ENCODE measurements at regions not wholly inside any gene's neighbourhood (a gene's known extent, or its start where the extent isn't known, plus 50 kb on each side); places are given as distances from the start of the nearest gene placed in this dataset.
A peak's percentile ranks its signal among the peaks of the same experiment; 100 is the strongest.

- Histone ChIP-seq H2BK20ac (ENCODE audit: low read depth, low read length) (no peak overlapping the region), H3K79me1 (ENCODE audit: low read depth in 1 of 2, low read length in 2 of 2) (no peaks in the 10 kb centered on the region), H3K9me1 (ENCODE audit: insufficient read depth, low read length) (no peaks in the 10 kb centered on the region), H4K20me1 (ENCODE audit: insufficient read depth, low read length) (no peaks in the 10 kb centered on the region), H3K9ac (ENCODE audit: low read depth, low read length) (no peak overlapping the region), H4K5ac (ENCODE audit: low read depth, low read length) (no peak overlapping the region), H3K4ac (ENCODE audit: low read depth, low read length) (no peak overlapping the region), H3K4me2 (ENCODE audit: low read depth, low read length) (no peak overlapping the region), H2AK5ac (ENCODE audit: low read depth, low read length) (no peak overlapping the region), H3K27me3 (ENCODE audit: control insufficient read depth, insufficient read depth, low read length) (peaks cover 69% of the 10 kb centered on the region), H3K36me3 (ENCODE audit: control insufficient read depth, insufficient read depth, low read length) (no peaks in the 10 kb centered on the region), H3K14ac (replicated peaks; ENCODE audit: low read depth, low read length) (no peak overlapping the region), H2BK120ac (ENCODE audit: low read depth, low read length) (no peak overlapping the region), H4K8ac (ENCODE audit: low read depth in 2 of 2, low read length in 2 of 2) (no peak overlapping the region), H3K4me3 (ENCODE audit: insufficient read depth, low read depth, low read length) (no peak overlapping the region), H2BK15ac (ENCODE audit: low read depth, low read length) (no peak overlapping the region), H3K18ac (ENCODE audit: low read depth, low read length) (no peak overlapping the region), H3K23ac (ENCODE audit: low read depth, low read length) (no peak overlapping the region), H2AK9ac (replicated peaks; ENCODE audit: low read depth, low read length, poor library complexity) (no peak overlapping the region), H3K56ac (ENCODE audit: extremely low read depth, insufficient read depth, low read length) (no peak overlapping the region), H3K9me3 (ENCODE audit: control insufficient read depth, insufficient read depth, low read length) (peaks cover 11% of the 10 kb centered on the region), H2AFZ (replicated peaks; ENCODE audit: low read length, poor library complexity) (peak overlapping the region; percentile 39), H2BK5ac (ENCODE audit: low read depth, low read length, poor library complexity, severe bottlenecking) (no peak overlapping the region), H3K27ac (ENCODE audit: insufficient read depth, low read length) (no peak overlapping the region), H3K4me1 (ENCODE audit: control insufficient read depth, insufficient read depth, low read length) (no peaks in the 10 kb centered on the region), H4K91ac (ENCODE audit: insufficient read depth, low read depth, low read length) (no peak overlapping the region)
- no peak for TF ChIP-seq MAFK (IDR thresholded peaks at IDR 0.05; ENCODE audit: low read depth, low read length)
- no peak for TF ChIP-seq SMC3 (IDR thresholded peaks at IDR 0.05; ENCODE audit: low read depth, low read length)
- TF ChIP-seq USF2 (IDR thresholded peaks at IDR 0.05; ENCODE audit: low read depth, low read length), result no peak
- no peak for TF ChIP-seq RFX5 (IDR thresholded peaks at IDR 0.05; ENCODE audit: low read depth, low read length)
- TF ChIP-seq RCOR1 (IDR thresholded peaks at IDR 0.05; ENCODE audit: insufficient replicate concordance, low read length), result no peak
- TF ChIP-seq BHLHE40 (IDR thresholded peaks at IDR 0.05; ENCODE audit: low read depth, low read length), result no peak
- TF ChIP-seq FOS (IDR thresholded peaks at IDR 0.05; ENCODE audit: low read depth, low read length), result no peak
- no peak for TF ChIP-seq POLR2A (IDR thresholded peaks at IDR 0.05; ENCODE audit: low read depth, low read length)
- no peak for TF ChIP-seq MXI1 (IDR thresholded peaks at IDR 0.05; ENCODE audit: borderline replicate concordance, low read depth, low read length)
- TF ChIP-seq MAZ (IDR thresholded peaks at IDR 0.05; ENCODE audit: borderline replicate concordance, low read depth, low read length), result no peak
- no peak for TF ChIP-seq NFE2L2 (IDR thresholded peaks at IDR 0.05; ENCODE audit: low read depth, low read length)
- no peak for TF ChIP-seq ELK1 (IDR thresholded peaks at IDR 0.05; ENCODE audit: borderline replicate concordance, low read depth, low read length)
- TF ChIP-seq CEBPB (IDR thresholded peaks at IDR 0.05; ENCODE audit: low read depth, low read length), result no peak
- TF ChIP-seq CTCF (conservative IDR thresholded peaks at IDR 0.05; ENCODE audit: low read depth, low read length), result no peak
- TF ChIP-seq CHD1 (IDR thresholded peaks at IDR 0.05; ENCODE audit: low read depth, low read length), result no peak
- TF ChIP-seq RAD21 (IDR thresholded peaks at IDR 0.05; ENCODE audit: low read length), result no peak
- ChIA-PET POLR2A (ENCODE audit: unreplicated experiment) (no interaction called here), CTCF (no interaction called here)
- in situ Hi-C loops (cut with MboI; ENCODE audit: low sequenced_read_pairs) (no loop called here), dilution Hi-C loops (cut with HindIII; ENCODE audit: low sequenced_read_pairs, unreplicated experiment) (no loop called here), intact Hi-C loops (cut with micrococcal nuclease) (no loop called here)
- no peak for DNase-seq
- no TSS peak for BruUV-seq (replicated peaks)
- no peak for ATAC-seq (ENCODE audit: low read depth)
- WGBS, 2 experiments (ENCODE audit: extremely low coverage in 2 of 2, insufficient read length in 1 of 2), result 29% methylated on average over 3 of the region's 5 CpGs; no CpG with 5 or more reads in 1 of the 2 experiments
These were observed 142.4 kb upstream of the RUNX3 start for GRCh38 chr1:25072461-25072860.

Measured in IMR-90 (cell line).